Effector memory CD4-positive, alpha-beta T cell (primary cell): ENCODE measurements at regions not wholly inside any gene's neighbourhood (a gene's known extent, or its start where the extent isn't known, plus 50 kb on each side); places are given as distances from the start of the nearest gene placed in this dataset.
"Not testable (repeated sequence)": the region's sequence is repeated elsewhere in the genome, so short reads cannot be mapped to it uniquely, and the experiment has no call there.

Experiments used
- DNase-seq, 3 donors: peaks; one replicate each; pipeline ENCODE4 v3.0.0-alpha.2; 2020
- H3K27ac ChIP-seq: 2 replicates; pipeline ENCODE4 v1.7.0; 2013; ENCODE audit warnings: mild to moderate bottlenecking, low read length, moderate library complexity; ENCODE audit not compliant: insufficient read depth, poor library complexity, severe bottlenecking
- H3K27me3 ChIP-seq: replicated peaks from 2 replicates; pipeline ENCODE4 v1.7.0; 2013; ENCODE audit warnings: mild to moderate bottlenecking, low read length; ENCODE audit not compliant: insufficient read depth, control insufficient read depth, poor library complexity, severe bottlenecking
- H3K36me3 ChIP-seq: 2 replicates; pipeline ENCODE4 v1.7.0; 2013; ENCODE audit warnings: mild to moderate bottlenecking, low read length, moderate library complexity; ENCODE audit not compliant: control insufficient read depth, insufficient read depth
- H3K4me1 ChIP-seq: 2 replicates; pipeline ENCODE4 v1.7.0; 2013; ENCODE audit warnings: low read length, mild to moderate bottlenecking; ENCODE audit not compliant: control insufficient read depth, insufficient read depth, poor library complexity, severe bottlenecking
- H3K4me3 ChIP-seq: 2 replicates; pipeline ENCODE4 v1.7.0; 2013; ENCODE audit warnings: low read length, low read depth, mild to moderate bottlenecking; ENCODE audit not compliant: insufficient read depth, poor library complexity, severe bottlenecking
- H3K9me3 ChIP-seq: 2 replicates; pipeline ENCODE4 v1.7.0; 2013; ENCODE audit warnings: mild to moderate bottlenecking, low read length, moderate library complexity; ENCODE audit not compliant: control insufficient read depth

DNA sequence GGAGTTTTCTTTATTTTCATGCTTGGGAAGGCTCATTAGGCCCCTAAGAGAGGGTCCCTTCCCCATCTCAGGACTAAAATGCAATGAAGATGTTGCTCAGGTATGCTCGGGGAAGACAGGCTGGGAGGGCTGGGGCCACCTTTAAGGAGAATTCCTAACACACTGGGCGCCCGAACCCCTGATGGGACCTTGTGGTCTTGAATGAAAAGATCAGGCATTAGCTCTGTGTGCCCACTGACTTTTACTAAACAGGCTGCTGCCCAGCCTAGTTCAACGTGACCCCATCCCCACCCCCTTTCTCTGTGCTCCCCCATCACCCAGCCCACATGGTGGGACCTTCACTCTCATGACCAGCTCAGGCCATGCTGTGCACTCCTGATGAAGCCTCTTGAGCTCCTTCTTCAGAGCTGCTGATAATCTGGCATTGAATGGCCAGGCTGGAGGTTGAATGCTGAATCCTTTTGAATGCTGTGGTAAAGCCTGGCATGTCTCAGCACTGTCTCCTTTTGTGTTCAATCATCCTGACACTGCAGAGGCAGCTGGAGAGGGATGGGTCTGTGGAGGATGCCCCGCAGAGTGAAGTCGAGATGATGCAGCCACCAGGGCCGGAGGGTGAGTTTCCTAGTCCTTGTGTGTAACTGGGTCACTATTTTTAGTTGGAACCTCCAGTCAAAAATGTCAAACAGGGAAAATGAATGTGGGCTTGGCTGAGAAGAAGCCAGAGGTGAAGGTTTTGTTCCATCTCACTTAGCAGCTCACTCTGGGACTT, 209.1 kb downstream of the UQCRFS1 start:
- H3K36me3 ChIP-seq: no peaks in the 10 kb centered on the region
- no peaks in the 10 kb centered on the region for H3K27me3 ChIP-seq
- H3K9me3 ChIP-seq: no peaks in the 10 kb centered on the region
- no peaks in the 10 kb centered on the region for H3K4me1 ChIP-seq
- no peak for DNase-seq
- H3K27ac ChIP-seq: no peak overlapping the region
- H3K4me3 ChIP-seq: no peak overlapping the region

DNA sequence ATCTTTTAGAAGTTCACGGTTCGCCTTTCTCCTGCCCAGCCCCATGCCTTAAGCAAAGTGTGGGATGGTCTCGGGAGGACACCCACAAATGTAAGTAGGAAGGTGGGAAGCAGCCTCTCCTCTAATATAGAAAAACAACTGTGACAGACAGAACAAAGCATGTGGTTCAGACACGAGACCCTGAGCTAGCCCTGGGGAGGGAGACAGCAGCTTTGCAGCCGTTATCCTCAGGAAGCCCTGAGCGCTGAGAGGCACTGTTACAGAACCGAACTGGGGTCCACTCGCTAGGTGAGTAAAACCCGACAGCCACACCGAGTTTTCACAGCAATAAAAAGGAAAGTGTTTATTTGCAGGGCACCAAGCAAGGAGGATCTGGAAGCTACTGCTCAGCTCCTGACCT, 210.6 kb downstream of the UQCRFS1 start:
- Histone ChIP-seq H3K27me3 (no peaks in the 10 kb centered on the region), H3K27ac (no peak overlapping the region), H3K9me3 (no peaks in the 10 kb centered on the region), H3K4me3 (no peak overlapping the region), H3K4me1 (no peaks in the 10 kb centered on the region), H3K36me3 (no peaks in the 10 kb centered on the region)
- DNase-seq: no peak

DNA sequence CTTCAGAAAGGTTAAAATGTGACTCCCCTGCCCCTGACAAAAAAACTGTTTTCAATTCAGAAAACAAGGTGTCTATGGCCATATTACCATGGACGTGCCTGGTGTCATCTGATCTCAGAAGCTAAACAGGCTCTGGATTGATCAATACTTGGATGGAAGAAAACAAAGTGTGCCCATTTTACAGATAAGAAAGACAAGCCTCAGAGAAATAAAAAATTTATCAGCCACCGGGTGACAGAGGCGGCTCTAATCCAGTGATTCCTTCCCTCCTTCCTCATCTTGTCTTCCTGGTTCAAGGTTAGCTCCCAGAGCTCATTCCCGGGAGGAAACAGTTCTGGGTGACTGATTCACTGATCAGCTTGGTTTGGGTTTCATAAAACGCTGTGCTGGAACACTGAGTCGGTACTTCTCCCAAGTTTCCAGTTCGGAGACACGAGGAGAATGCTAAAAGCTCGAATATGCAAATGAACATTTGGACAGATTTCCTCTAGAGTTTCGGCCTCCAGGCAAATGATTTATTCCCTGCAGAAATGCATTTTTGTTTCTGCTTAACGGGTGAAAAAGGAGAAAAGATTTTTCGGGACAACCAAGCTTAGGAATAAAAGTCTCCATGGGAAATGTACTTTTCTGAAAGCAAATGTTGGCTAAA, 211.2 kb downstream of the UQCRFS1 start:
- no peak overlapping the region for H3K27ac ChIP-seq
- DNase-seq: no peak
- no peak overlapping the region for H3K4me3 ChIP-seq
- no peaks in the 10 kb centered on the region for H3K4me1 ChIP-seq
- H3K9me3 ChIP-seq: no peaks in the 10 kb centered on the region
- no peaks in the 10 kb centered on the region for H3K27me3 ChIP-seq
- H3K36me3 ChIP-seq: no peaks in the 10 kb centered on the region

DNA sequence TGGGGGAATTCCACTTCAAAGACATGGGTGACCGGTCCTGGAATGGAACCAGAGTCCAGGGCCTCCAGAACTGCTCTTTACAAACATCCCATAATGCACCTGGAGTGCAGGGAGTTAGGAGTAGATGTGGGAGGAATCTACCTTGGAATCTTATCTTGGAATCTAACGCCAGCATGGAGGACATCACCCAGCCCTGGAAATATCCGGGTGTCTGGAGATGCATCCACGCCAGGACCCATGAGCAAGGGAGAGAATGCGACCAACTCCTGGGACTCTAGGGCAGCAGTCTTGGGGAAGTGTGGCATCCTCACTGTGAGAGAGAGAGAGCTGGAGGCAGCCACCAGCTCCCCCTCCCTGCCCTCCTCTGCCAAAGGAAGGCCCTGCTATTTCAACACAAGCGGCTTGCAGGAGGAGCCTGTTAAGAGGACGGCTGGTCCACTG, 211.8 kb downstream of the UQCRFS1 start:
- Histone ChIP-seq H3K9me3 (no peaks in the 10 kb centered on the region), H3K4me1 (no peaks in the 10 kb centered on the region), H3K27me3 (no peaks in the 10 kb centered on the region), H3K4me3 (no peak overlapping the region), H3K36me3 (no peaks in the 10 kb centered on the region), H3K27ac (no peak overlapping the region)
- no peak for DNase-seq

GRCh38 chr19:28999724-29000433, 213.1 kb downstream of the UQCRFS1 start:
- Histone ChIP-seq H3K27ac (no peak overlapping the region), H3K4me1 (no peaks in the 10 kb centered on the region), H3K27me3 (no peaks in the 10 kb centered on the region), H3K4me3 (no peak overlapping the region), H3K9me3 (no peaks in the 10 kb centered on the region), H3K36me3 (no peaks in the 10 kb centered on the region)
- no peak for DNase-seq

DNA sequence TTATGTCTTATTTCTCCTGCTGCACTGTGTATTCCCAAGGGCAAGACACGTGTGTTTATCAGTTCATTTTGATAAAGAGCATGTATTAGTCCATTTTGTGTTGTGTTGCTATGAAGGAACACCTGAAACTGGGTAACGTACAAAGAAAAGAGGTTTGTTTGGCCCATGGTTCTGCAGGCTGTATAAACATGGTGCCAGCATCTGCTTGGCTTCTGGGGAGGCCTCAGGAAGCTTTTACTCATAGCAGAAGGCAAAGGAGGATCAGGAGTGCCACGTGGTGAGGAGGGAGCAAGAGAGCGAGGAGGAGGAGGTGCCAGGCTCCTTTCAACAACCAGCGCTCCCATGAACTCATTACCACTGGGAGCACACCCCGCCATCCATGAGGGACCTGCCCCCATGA, 214.0 kb downstream of the UQCRFS1 start:
- H3K4me1 ChIP-seq: no peaks in the 10 kb centered on the region

DNA sequence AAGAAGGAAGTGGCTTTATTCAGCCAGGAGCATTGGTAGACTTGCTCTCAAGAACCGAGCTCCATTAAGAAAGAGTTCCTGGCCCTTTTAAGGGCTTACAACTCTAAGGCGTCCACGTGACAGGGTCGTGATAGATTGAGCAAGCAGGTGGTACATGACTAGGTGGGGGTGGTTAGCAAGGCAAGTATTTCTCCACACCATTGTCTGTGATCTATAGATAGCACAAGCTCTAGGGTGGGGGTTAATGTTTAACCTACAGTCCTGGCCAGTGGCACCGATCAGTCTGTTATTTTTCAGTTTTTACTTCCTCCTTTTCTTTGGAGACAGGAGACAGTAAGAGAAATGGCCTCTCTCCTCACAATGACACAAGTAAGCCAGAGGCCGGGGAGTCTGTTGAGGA, 215.1 kb downstream of the UQCRFS1 start:
- H3K4me3 ChIP-seq, H3K4me1 ChIP-seq, H3K27me3 ChIP-seq, H3K27ac ChIP-seq, H3K36me3 ChIP-seq, DNase-seq, H3K9me3 ChIP-seq: not testable (repeated sequence)

More for the DNA sequence above, 214.0 kb downstream of the UQCRFS1 start:
- DNase-seq: no peak
- H3K27ac ChIP-seq: no peak overlapping the region
- no peak overlapping the region for H3K4me3 ChIP-seq
- no peaks in the 10 kb centered on the region for H3K9me3 ChIP-seq
- no peaks in the 10 kb centered on the region for H3K27me3 ChIP-seq
- no peaks in the 10 kb centered on the region for H3K36me3 ChIP-seq

DNA sequence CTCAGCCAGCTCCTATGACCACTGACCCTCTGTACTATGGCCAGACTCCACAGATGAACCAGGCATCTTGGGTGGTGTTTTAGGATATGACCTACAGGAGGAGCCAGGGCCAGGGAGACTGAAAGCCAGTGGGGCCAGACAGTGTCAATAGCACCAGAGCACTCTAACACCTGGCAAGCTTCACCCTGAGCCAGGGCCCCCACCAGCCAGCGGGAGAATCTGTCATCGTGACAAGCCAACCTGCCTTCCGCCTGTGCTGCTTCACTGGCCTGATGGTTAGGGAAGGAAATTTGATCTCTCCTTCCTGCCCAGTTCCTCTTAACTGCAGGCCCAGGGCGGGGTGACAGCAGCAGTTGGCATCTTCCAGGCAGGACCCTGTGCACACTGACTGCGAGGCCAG, 222.4 kb downstream of the UQCRFS1 start:
- no peak overlapping the region for H3K27ac ChIP-seq
- H3K4me1 ChIP-seq: no peaks in the 10 kb centered on the region
- no peaks in the 10 kb centered on the region for H3K9me3 ChIP-seq
- DNase-seq: no peak
- no peaks in the 10 kb centered on the region for H3K27me3 ChIP-seq
- H3K36me3 ChIP-seq: no peaks in the 10 kb centered on the region
- no peak overlapping the region for H3K4me3 ChIP-seq

DNA sequence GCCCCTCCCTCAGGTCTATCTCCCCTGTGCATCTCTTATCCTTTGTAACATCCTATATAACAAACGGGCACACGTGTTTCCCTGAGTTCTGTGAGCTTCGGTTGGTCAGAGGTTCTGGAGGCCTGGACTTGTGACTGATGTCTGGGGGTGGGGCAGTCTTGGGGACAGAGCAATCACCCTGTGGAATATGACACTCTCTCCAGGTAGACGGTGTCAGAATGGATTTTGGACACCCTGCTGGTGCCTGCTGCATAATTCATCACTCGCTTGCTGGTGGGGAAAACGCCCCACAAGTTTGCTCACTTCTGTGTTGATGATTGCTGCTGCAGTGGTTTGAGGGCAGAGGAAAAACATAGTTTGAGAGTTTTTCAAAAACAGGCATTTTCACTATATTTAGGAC, 223.2 kb downstream of the UQCRFS1 start:
- DNase-seq: no peak
- Histone ChIP-seq H3K27me3 (no peaks in the 10 kb centered on the region), H3K9me3 (no peaks in the 10 kb centered on the region), H3K36me3 (no peaks in the 10 kb centered on the region), H3K4me1 (no peaks in the 10 kb centered on the region), H3K27ac (no peak overlapping the region), H3K4me3 (no peak overlapping the region)

DNA sequence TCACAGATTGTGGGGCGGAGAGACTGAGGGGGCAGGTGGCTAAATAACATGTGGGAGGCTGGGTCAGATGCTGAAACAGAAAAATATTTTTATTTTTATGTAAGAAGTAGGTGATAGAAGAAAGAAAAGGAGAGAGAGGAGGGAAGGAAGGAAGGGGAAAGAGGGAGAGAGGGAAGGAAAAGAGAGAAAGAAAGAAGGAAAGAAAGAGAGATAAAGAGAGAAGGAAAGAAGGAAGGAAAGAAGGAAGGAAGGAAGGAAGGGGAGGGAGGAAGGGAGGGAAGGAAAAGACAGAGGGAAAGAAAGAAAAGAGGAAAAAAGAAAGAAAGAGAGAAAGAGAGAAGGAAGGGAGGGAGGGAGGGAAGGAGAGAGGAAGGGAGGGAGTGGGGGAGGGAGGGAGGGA, 224.9 kb downstream of the UQCRFS1 start:
- no peak for DNase-seq
- Histone ChIP-seq H3K4me3 (no peak overlapping the region), H3K27me3 (no peaks in the 10 kb centered on the region), H3K9me3 (no peaks in the 10 kb centered on the region), H3K36me3 (no peaks in the 10 kb centered on the region), H3K4me1 (no peaks in the 10 kb centered on the region), H3K27ac (no peak overlapping the region)
